Fibroblast of lung (primary cell): ENCODE measurements at regions not wholly inside any gene's neighbourhood (a gene's known extent, or its start where the extent isn't known, plus 50 kb on each side); places are given as distances from the start of the nearest gene placed in this dataset.

Experiments
- EZH2 ChIP-seq: IDR thresholded peaks from 2 replicates; pipeline ENCODE4 v1.5.1; 2012; ENCODE audit warnings: low read length, control low read depth, mild to moderate bottlenecking; ENCODE audit errors: missing control alignments
- TF ChIP-seq, protein P1 (sequence below), 2 donors: IDR thresholded peaks in 1 of 2; conservative IDR thresholded peaks in 1 of 2; 1 replicate in 1 of 2; 2 replicates in 1 of 2; pipeline ENCODE4 v1.5.1; 2011 to 2012; ENCODE audit warnings: low read length in 2 of 2, control low read depth in 1 of 2, inconsistent platforms in 1 of 2, low read depth in 1 of 2, mild to moderate bottlenecking in 1 of 2

- TF ChIP-seq, protein P1, sequence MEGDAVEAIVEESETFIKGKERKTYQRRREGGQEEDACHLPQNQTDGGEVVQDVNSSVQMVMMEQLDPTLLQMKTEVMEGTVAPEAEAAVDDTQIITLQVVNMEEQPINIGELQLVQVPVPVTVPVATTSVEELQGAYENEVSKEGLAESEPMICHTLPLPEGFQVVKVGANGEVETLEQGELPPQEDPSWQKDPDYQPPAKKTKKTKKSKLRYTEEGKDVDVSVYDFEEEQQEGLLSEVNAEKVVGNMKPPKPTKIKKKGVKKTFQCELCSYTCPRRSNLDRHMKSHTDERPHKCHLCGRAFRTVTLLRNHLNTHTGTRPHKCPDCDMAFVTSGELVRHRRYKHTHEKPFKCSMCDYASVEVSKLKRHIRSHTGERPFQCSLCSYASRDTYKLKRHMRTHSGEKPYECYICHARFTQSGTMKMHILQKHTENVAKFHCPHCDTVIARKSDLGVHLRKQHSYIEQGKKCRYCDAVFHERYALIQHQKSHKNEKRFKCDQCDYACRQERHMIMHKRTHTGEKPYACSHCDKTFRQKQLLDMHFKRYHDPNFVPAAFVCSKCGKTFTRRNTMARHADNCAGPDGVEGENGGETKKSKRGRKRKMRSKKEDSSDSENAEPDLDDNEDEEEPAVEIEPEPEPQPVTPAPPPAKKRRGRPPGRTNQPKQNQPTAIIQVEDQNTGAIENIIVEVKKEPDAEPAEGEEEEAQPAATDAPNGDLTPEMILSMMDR (conservative IDR thresholded peaks at IDR 0.05 in 1 of 2, IDR thresholded peaks at IDR 0.05 in 1 of 2; ENCODE audit: low read depth in 1 of 2, low read length in 2 of 2) = no peak
- TF ChIP-seq EZH2 = no peak
These were observed 77.4 kb upstream of the OSR1 start for GRCh38 chr2:19435815-19436214.
